Parathyroid adenoma (tissue), 2 donors: ENCODE measurements at regions not wholly inside any gene's neighbourhood (a gene's known extent, or its start where the extent isn't known, plus 50 kb on each side); places are given as distances from the start of the nearest gene placed in this dataset.

Experiments used
- H2AFZ ChIP-seq: fragments of 300-600 bp; sonication (generic); one replicate; pipeline ENCODE4 v1.7.0; 2017; ENCODE audit warnings: antibody characterized with exemption, mild to moderate bottlenecking
- H3K27ac ChIP-seq: fragments of 300-600 bp; sonication (generic); one replicate; pipeline ENCODE4 v1.7.0; 2017
- H3K27me3 ChIP-seq: fragments of 300-600 bp; sonication (generic); one replicate; pipeline ENCODE4 v1.7.0; 2017; ENCODE audit warnings: low read length; ENCODE audit not compliant: control insufficient read depth, insufficient read depth
- H3K36me3 ChIP-seq: fragments of 300-600 bp; sonication (generic); one replicate; pipeline ENCODE4 v1.7.0; 2017; ENCODE audit warnings: low read length; ENCODE audit not compliant: control insufficient read depth, insufficient read depth
- H3K4me1 ChIP-seq: fragments of 300-600 bp; sonication (generic); one replicate; pipeline ENCODE4 v1.7.0; 2017; ENCODE audit warnings: control low read depth
- H3K4me2 ChIP-seq: fragments of 300-600 bp; sonication (generic); one replicate; pipeline ENCODE4 v1.7.0; 2017; ENCODE audit warnings: low read length
- H3K4me3 ChIP-seq: fragments of 300-600 bp; sonication (generic); one replicate; pipeline ENCODE4 v1.7.0; 2017; ENCODE audit warnings: low read depth, low read length
- H3K79me2 ChIP-seq: fragments of 300-600 bp; sonication (generic); one replicate; pipeline ENCODE4 v1.7.0; 2017; ENCODE audit warnings: control low read depth
- H3K9ac ChIP-seq: fragments of 300-600 bp; sonication (generic); one replicate; pipeline ENCODE4 v1.7.0; 2017; ENCODE audit warnings: mild to moderate bottlenecking
- H3K9me3 ChIP-seq: fragments of 300-600 bp; sonication (generic); one replicate; pipeline ENCODE4 v1.7.0; 2017; ENCODE audit warnings: low read length; ENCODE audit not compliant: control insufficient read depth
- CTCF ChIP-seq: fragments of 300-600 bp; sonication (generic); IDR thresholded peaks from one replicate; pipeline ENCODE4 v1.7.0; 2017; ENCODE audit warnings: antibody characterized with exemption, mild to moderate bottlenecking
- donor health status: primary hyperparathyroidism.

GRCh38 chr6:71529026-71529425 is 240.4 kb downstream of the OGFRL1 start:
- no peak overlapping the region for H3K9ac ChIP-seq
- H3K4me1 ChIP-seq: no peaks in the 10 kb centered on the region
- no peak for TF ChIP-seq CTCF
- H3K79me2 ChIP-seq: no peaks in the 10 kb centered on the region
- no peak overlapping the region for H2AFZ ChIP-seq
- H3K4me2 ChIP-seq: peak overlapping the region; percentile 11
- H3K27me3 ChIP-seq: no peaks in the 10 kb centered on the region
- no peak overlapping the region for H3K27ac ChIP-seq
- H3K4me3 ChIP-seq: no peak overlapping the region
- H3K9me3 ChIP-seq: no peaks in the 10 kb centered on the region
- no peaks in the 10 kb centered on the region for H3K36me3 ChIP-seq

GRCh38 chr6:71529769-71530168 is 241.2 kb downstream of the OGFRL1 start:
- no peak overlapping the region for H3K4me2 ChIP-seq
- no peaks in the 10 kb centered on the region for H3K79me2 ChIP-seq
- no peak overlapping the region for H3K9ac ChIP-seq
- no peak overlapping the region for H2AFZ ChIP-seq
- no peaks in the 10 kb centered on the region for H3K27me3 ChIP-seq
- TF ChIP-seq CTCF: no peak
- H3K9me3 ChIP-seq: no peaks in the 10 kb centered on the region
- no peak overlapping the region for H3K27ac ChIP-seq
- no peaks in the 10 kb centered on the region for H3K4me1 ChIP-seq
- H3K4me3 ChIP-seq: no peak overlapping the region
- H3K36me3 ChIP-seq: no peaks in the 10 kb centered on the region

- no peaks in the 10 kb centered on the region for H3K4me1 ChIP-seq
- H3K27me3 ChIP-seq: no peaks in the 10 kb centered on the region
- TF ChIP-seq CTCF: no peak
Measured at GRCh38 chr6:71531006-71531405, 242.4 kb downstream of the OGFRL1 start.

GRCh38 chr6:71531841-71532240 is 243.2 kb downstream of the OGFRL1 start:
- Histone ChIP-seq H3K27me3 (no peaks in the 10 kb centered on the region), H3K4me1 (no peaks in the 10 kb centered on the region), H3K4me3 (no peak overlapping the region), H3K79me2 (no peaks in the 10 kb centered on the region), H3K9me3 (no peaks in the 10 kb centered on the region), H3K4me2 (no peak overlapping the region), H3K27ac (no peak overlapping the region), H3K36me3 (no peaks in the 10 kb centered on the region), H2AFZ (no peak overlapping the region), H3K9ac (no peak overlapping the region)
- TF ChIP-seq CTCF: no peak

More at GRCh38 chr6:71531006-71531405, 242.4 kb downstream of the OGFRL1 start:
- H3K36me3 ChIP-seq: no peaks in the 10 kb centered on the region
- no peak overlapping the region for H3K4me2 ChIP-seq
- H3K9ac ChIP-seq: no peak overlapping the region
- no peak overlapping the region for H2AFZ ChIP-seq
- H3K4me3 ChIP-seq: no peak overlapping the region
- H3K79me2 ChIP-seq: no peaks in the 10 kb centered on the region
- H3K27ac ChIP-seq: no peak overlapping the region
- no peaks in the 10 kb centered on the region for H3K9me3 ChIP-seq

- no peaks in the 10 kb centered on the region for H3K36me3 ChIP-seq
- no peaks in the 10 kb centered on the region for H3K79me2 ChIP-seq
- H3K9me3 ChIP-seq: no peaks in the 10 kb centered on the region
- peak; percentile 53 for TF ChIP-seq CTCF
- H3K4me2 ChIP-seq: no peak overlapping the region
- no peaks in the 10 kb centered on the region for H3K27me3 ChIP-seq
- H3K27ac ChIP-seq: no peak overlapping the region
- H3K4me1 ChIP-seq: no peaks in the 10 kb centered on the region
- no peak overlapping the region for H3K9ac ChIP-seq
- H3K4me3 ChIP-seq: no peak overlapping the region
- H2AFZ ChIP-seq: peak overlapping the region; percentile 15
Measured at GRCh38 chr6:71533939-71534379, 245.3 kb downstream of the OGFRL1 start.
